AML-193 (cell line): ENCODE measurements at regions not wholly inside any gene's neighbourhood (a gene's known extent, or its start where the extent isn't known, plus 50 kb on each side); places are given as distances from the start of the nearest gene placed in this dataset.
A peak's percentile ranks its signal among the peaks of the same experiment; 100 is the strongest.
"Not testable (repeated sequence)": the region's sequence is repeated elsewhere in the genome, so short reads cannot be mapped to it uniquely, and the experiment has no call there.

Experiments used
- DNase-seq, 2 experiments: peaks; one replicate each; lab custom pipeline; 2025; lab: John Stamatoyannopoulos, UW

DNA sequence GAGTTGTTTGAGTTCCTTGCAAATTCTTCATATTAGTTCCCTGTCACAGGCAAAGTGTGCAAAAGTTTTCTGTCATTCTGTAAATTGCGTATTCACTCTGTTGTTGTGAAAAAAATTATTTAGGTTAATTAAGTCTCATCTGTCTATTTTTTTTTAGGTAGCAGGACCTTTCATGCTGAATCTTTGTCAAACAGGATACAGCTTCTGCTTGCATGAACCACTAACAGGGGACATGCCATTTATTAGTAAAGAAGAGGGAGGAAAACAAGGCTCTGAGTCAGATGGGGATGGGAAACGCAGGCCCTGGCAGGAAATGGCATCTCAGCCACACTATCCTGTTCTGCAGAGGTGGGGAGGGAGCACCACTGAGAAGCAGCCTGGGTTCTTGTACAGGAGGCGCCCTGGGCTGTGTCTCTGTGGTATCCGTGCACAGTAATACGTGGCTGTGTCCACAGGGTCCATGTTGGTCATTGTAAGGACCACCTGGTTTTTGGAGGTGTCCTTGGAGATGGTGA, 1243.8 kb downstream of the TMEM121 start:
- not testable (repeated sequence) for DNase-seq

DNA sequence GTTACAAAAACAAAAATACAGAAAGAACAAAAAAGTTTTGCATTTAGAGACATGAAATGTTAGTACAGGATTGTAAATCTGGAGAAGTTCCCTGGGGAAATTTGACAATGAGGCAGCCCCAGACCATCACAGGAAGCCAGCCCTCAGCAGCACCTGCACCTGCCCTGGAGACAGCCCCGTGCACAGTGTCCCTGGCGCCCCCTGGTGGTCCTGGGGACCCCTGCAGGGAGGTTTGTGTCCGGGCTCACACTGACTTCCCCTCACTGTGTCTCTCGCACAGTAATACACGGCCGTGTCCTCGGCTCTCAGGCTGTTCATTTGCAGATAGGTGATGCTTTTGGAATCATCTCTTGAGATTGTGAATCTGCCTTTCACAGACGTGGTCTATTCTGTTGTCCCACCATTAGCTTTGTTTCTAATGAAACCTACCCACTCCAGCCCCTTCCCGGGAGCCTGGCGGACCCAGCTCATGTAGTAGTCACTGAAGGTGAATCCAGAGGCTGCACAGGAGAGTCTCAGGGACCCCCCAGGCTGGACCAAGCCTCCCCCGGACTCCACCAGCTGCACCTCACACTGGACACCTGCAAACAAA, 1248.6 kb downstream of the TMEM121 start:
- not testable (repeated sequence) for DNase-seq

DNA sequence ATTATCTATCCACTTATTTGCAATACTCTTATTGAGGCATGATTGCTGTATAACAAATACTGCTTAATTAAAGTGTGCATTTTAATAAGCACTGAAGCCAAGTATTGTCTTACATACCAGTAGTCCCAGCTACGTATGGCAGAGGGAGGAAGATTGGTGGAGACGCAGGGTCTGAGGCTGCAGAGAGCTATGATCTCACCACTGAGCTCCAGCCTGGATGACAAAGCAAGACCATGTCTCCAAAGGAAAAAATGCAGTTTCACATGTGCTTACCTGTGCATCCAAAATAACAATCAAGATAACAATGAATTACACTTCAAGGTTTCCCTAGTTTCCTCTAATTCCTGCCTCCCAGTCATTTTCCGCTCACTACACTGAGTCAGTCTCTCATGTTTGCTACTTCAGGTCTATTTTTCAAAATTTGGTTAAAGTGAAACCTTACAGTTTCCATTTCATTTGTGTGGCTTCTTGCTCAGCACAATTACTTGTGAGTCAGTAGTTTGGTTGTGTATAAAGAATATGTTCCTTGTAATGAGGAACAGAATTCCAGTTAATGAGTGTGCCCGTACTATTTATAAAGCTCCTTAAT, 1250.1 kb downstream of the TMEM121 start:
- no peak for DNase-seq

DNA sequence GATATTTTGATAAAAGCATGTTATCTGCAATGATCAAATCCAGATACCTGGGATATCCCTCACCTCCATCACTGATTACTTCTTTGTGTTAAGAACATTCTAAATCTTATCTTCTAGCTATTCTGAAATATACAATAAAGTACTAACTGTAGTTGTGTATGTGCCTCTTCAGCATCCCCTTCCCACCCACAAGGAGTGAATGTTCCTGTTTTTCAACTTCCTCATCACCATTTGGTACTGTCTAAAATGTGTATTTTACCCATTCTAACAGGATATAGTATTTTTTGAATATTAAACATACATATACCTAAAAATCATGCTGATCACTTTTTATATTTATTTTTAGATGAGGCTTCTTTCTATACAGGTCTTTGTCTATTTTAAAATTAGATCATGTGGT, 1252.6 kb downstream of the TMEM121 start:
- peak; percentile 11 to 26 for DNase-seq

DNA sequence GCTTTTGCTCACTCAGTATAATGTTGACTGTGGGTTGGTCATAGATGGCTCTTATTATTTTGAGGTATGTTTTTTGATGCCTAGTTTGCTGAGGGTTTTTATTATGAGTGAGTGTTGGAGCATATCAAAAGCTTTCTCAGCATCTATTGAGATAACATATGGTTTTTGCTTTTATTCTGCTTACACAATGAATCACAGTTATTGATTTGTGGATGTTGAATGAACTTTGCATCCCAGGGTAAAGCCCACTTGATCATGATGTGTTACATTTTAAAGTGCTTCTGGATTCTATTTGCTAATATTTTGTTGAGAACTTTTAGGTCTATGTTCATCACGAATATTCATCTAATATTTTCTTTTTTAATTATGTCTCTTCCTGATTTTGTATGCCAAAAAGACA, 1260.3 kb downstream of the TMEM121 start:
- no peak for DNase-seq

DNA sequence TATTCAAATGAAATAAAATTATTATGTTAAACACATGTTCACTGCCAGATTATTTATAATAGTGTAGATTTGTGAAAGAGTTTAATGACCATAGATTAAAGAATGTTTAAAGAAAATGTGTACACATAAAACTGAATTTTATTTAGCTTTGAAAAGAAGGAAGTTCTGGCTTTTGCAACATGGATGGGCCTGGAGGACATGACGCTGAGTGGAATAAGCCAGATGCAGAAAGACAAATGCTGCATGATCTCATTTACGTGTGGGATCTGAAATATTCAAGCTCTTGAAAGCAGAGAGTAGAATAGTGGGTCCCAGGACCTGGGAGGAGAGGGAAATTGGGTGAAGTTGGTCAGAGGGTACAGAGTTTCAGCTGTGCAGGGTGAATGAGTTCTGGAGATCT, 1261.2 kb downstream of the TMEM121 start:
- peak in 1 of 2 experiments; percentile 4 for DNase-seq

DNA sequence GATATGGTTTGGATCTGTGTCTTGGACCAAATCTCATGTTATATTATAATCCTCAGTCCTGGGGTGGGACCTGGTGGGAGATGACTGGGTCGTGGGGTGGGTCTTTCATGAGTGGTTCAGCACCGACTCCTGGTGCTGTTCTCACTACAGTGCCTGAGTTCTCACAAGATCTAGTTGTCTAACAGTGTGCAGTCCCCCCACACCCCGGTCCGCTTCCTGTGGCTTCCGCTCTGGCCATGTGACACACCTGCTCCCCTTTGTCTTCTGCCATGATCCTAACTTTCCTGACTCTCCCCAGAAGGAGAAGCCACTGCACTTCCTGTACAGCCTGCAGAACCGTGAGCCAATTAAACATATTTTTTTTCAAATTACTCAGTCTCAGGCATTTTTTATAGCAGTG, 1262.2 kb downstream of the TMEM121 start:
- DNase-seq: no peak

DNA sequence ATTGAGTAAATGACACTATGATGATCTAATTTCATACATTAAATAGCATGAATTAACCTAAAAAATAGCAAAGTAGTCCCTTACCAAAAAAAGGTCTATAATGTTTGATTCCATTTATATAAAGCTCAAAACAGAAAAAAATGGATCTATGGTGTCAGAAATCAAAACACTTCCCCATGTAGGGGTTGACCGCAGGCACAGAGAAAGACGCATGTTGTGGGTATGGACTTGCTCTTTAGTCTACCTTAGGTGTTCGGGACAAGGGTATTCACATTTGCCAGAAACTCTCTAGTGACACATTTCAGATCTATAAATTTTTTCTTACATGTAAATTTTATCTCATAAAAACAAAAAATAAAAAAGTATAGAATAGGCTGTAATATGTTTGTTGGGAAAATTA, 1262.9 kb downstream of the TMEM121 start:
- DNase-seq: no peak

DNA sequence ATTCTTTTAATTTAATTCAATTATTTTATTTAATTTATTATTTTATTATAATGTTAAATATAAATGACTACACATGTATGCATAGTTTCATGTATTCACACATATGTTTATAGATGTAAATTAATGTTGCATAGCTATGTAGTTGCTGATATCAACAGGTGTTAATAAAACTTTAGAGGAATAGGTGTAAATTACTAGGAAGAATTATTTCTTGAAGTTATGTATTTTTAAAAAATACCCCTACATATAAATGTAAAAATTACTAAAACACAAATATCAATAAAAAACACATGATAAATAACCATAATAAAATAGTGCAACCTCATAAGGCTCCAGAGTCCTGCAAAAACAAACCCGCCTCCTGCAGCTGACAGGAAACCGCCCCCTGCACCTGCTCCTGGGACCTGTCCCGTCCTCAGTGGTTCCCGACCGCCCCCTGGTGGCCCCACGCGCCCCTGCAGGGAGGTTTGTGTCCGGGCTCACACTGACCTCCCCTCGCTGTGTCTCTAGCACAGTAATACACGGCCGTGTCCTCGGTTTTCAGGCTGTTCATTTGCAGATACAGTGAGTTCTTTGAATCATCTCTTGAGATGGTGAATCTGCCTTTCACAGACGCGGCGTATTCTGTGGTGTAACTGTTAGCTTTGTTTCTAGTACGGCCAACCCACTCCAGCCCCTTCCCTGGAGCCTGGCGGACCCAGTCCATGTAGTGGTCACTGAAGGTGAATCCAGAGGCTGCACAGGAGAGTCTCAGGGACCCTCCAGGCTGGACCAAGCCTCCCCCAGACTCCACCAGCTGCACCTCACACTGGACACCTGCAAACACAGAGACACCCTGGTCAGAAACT, 1264.0 kb downstream of the TMEM121 start:
- DNase-seq: peak; percentile 30 to 38

DNA sequence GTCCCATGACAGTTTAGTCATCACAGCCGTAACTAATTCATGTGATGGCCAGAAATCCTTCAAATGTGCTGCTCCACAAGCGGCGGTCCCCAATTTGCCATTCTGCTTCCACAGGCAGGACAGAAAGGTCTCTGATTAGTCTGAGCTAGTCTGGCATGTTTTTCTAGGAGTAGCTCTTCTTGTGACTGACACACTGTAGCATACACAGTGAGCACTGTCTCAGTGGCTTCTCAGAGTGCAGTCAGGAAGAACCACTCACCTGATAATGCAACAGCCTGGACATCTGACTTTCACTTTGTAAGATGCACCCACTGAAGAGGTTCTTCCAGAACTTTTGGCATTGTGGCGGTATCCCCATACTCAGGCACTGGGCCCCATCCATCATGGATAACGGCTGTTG, 1266.2 kb downstream of the TMEM121 start:
- no peak for DNase-seq

DNA sequence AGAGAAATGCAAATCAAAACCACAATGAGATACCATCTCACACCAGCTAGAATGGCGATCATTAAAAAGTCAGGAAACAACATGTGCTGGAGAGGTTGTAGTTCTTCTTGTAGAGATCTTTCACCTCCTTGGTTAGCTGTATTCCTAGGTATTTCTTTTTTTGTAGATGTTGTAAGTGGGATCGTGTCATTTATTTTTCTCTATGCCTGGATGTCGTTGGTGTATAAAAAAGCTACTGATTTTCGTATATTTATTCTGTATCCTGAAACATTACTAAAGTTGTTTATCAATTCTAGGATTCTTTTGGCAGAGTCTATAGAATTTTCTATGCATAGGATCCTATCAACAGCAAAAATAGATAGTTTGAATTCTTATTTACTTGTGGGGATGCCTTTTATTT, 1271.8 kb downstream of the TMEM121 start:
- DNase-seq: not testable (repeated sequence)

DNA sequence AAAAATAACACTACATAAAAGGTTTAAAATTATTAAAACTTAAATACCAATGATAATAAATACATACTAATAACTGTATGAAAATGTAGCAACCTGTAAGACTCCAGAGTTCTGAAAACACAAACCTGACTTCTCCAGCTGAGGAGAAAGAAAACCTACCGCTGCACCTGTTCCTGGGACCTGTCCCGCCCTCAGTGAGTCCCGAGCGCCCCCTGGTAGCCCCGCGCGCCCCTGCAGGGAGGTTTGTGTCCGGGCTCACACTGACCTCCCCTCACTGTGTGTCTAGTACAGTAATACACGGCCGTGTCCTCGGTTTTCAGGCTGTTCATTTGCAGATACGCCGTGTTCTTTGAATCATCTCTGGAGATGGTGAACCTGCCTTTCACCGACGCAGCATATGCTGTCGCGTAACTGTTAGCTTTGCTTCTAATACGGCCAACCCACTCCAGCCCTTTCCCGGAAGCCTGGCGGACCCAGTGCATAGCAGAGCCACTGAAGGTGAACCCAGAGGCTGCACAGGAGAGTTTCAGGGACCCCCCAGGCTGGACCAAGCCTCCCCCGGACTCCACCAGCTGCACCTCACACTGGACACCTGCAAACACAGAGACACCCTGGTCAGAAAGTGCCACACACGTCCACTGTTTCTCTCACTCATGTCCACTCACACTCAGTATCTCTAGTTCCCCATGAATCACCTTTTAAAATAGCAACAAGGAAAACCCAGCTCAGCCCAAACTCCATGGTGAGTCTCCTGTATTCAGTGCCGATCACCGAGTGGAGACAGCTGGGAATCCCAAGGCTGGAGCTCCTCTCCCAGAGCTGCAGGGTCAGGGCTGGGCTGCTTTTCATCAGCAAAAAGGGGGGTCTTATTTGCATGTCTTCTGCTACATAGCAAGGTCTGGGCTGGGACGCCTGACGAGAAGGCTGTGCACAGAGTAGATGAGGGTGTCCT, 1276.3 kb downstream of the TMEM121 start:
- DNase-seq: no peak

DNA sequence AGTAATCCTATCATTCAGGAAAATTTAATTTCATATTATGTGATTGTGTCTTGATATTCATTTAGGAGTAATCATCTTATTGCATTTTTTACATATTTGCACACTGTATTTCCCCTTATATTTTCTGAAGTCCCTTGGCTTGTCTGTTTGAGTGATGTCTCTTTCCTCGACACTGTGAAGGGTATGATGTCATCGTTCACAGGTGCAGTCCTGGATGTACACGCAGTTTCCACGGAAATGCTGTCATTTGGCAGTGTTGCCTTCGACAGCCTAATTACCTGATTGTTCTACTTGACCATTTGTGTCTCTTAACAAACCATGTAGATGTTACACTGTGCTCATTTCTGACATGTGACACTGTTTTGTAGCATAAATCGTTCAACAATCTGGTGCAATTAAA, 1277.0 kb downstream of the TMEM121 start:
- no peak for DNase-seq

DNA sequence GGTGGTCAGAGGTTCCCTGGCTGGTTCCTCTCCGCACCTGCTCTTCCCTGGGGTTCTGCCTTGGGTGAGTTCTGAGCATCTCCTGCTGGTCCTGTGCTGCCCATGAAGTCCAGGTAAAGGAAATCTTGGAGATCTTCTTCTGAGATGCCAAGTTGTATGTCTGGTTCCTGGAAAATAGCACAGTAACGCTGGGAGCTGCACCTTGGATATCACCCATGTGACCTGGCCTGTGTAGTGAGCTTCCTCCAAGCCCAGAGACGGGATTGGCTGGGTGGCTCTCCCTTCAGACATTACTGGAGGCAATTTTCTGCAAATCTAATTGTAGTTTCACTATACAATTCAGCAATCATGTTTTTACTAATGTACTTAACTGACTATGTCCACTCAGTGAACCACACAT, 1281.1 kb downstream of the TMEM121 start:
- no peak for DNase-seq

DNA sequence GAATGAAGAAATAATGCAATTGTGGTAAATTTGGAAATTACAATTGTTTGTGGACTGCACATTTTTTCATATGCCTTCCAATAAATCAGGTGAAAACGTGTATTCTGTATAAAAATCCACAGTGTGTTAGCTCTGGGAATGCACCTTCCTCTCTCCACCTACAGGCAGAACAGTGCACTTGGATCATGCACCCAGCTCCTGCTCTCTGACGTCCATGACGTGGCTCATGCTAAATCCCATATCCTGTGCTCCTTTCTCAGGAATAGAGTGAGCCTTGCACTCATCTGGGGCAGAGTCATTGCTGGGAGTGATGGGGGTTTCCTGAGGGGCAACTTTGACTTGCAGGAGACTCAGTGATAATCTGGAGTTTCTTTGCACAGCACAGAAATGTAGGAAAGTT, 1282.1 kb downstream of the TMEM121 start:
- no peak for DNase-seq

DNA sequence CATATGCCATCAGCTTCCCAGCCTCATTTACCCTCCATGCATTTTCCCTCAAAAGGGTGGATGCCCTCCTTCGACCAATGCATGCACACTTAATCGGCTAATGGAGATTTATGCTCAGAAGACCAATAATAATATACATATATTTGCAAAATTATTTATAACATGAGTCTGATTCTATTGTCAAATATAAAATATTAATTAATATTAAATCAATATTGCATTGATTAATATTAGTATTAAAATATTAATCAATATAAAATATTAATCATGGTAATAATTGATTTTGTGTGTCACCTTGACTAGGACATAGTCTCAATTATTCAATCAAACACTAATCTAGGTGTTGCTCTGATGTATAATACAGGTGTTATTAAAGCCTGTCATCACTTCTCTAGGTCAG, 1282.5 kb downstream of the TMEM121 start:
- no peak for DNase-seq

DNA sequence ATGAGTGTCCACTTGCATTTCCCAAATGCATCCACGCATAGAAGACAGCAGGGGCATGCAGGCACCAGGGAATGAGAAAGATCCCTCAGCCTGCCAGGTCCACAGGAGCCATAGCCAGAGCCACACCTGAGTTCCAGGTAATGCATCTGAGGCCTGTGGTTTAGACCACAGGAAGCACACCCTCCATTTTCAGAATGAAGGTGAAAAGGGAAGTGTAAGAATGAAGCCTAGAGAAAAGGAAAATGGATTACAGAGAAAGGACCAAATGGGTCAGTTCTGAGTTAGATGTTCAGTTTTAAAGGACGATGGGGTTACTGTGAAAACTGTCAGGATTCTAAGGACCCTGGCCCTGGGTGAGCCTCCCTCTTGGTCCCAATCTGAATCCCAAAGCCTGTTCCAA, 1283.2 kb downstream of the TMEM121 start:
- DNase-seq: no peak

DNA sequence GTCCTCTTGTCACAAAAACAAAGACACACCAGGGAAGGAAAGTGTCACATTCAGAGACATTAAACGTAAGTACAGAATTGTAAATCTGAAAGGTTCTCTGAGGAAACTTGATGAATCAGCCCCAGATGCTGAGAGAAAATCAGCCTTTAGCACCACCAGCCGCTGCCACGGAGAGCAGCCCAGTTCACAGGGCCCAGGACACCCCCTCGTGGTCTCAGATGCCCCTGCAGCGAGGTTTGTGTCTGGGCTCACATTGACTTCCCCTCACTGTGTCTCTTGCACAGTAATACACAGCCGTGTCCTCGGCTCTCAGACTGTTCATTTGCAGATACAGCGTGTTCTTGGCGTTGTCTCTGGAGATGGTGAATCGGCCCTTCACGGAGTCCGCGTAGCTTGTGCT, 1283.8 kb downstream of the TMEM121 start:
- DNase-seq: not testable (repeated sequence)

DNA sequence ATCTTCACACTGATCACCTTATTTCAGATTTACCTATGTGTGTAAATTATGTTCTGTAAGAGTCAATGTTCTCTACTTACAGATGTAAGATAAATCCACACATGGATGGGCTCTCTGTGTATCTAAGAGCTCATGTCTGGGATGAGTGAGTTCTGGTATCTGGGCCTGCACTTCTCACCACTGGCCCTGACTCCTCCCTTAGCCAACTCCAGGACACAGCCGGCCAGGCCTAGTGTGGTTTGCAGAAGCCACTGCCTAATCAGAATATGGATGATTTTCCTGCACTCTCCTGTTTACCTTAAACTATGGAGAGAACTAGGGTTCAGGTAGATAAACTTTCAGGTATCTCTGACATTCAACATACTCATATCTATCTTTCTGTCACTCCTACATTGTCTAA, 1284.8 kb downstream of the TMEM121 start:
- no peak for DNase-seq

DNA sequence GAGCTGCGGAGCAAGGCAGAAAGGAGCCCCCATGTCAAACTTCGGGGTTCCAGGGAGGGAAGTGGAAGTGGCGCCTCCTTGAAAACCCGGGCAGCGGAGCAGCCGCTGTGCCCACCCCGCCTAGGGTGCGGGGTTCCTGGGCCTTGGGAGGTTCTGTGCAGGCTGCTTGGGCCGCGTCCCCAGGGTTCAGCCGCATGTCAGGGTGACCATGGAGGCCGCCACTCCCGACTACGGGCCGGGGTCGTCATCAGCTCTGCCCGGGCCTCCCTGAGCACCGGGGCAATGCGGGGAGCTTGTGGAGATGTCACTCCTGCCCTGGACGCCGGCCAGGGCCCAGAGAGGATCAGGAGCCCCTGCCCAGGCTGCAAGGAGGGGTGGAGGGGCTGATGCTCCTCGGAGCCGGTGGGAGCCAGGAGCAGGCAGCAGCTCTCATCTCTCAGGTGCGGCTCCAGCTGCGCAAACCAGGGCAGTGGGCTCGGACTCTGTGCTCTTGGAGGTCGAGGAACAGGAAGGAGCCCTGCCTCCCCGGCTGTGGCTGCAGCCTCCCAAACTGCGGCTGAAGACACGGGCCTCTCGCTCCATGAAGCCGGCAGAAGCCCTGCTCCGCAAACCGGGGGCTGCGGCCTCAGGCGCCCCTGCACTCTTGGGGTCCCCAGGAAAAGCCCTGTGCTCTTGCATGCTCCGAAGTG, 1286.5 kb downstream of the TMEM121 start:
- no peak for DNase-seq

DNA sequence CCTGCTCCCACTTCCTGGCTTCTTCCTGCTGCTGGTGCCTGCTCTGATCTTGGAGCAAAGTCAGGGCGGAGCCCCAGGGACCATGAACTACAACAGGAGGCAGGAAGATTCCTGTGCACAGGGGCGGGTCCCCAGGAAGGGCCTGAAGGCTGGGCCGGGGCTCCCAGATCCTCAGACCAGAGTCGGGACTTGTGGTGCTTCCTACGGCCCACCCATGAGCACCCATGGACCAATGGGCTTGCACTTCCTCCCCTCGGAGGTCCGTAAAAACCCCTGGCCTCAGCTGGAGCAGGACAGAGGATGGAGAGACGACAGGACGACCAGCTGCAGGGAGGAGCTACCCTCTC, 1287.1 kb downstream of the TMEM121 start:
- no peak for DNase-seq
